D721Med (cell line): ENCODE measurements at regions not wholly inside any gene's neighbourhood (a gene's known extent, or its start where the extent isn't known, plus 50 kb on each side); places are given as distances from the start of the nearest gene placed in this dataset.
"Not testable (repeated sequence)": the region's sequence is repeated elsewhere in the genome, so short reads cannot be mapped to it uniquely, and the experiment has no call there.

Experiments
- DNase-seq: peaks from one replicate; pipeline ENCODE4 v3.0.0; 2011; ENCODE audit warnings: low spot score; ENCODE audit not compliant: insufficient read length
- FAIRE-seq: peaks from 2 replicates; lab custom pipeline; 2011; peaks lifted over from hg19 to GRCh38; lab: Jason Lieb, UNC
- TF ChIP-seq, protein P1 (sequence below): IDR thresholded peaks from 2 replicates; pipeline ENCODE4 v1.5.1; 2012; ENCODE audit warnings: mild to moderate bottlenecking, control low read depth; ENCODE audit not compliant: insufficient read depth; ENCODE audit errors: missing control alignments

DNA sequence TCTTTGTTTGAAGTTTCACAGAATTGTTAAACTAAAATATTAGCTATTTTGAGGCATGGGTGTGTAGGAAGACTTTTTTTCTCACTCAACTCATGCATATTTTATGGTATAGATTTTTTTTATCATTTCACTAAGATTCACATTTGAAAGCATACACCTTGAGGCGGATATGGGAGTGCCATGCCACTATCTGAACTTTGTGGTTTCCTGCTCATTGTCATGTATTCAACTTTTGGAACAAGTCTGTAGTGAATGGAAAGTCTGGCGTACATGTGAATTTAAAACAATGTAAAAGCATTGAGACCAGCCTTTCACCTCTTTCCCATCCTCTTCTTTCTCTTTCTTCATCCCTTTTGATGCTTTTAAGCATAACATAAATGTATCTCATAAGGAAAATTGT is 147.9 kb downstream of the TPBG start:
- TF ChIP-seq, protein P1, sequence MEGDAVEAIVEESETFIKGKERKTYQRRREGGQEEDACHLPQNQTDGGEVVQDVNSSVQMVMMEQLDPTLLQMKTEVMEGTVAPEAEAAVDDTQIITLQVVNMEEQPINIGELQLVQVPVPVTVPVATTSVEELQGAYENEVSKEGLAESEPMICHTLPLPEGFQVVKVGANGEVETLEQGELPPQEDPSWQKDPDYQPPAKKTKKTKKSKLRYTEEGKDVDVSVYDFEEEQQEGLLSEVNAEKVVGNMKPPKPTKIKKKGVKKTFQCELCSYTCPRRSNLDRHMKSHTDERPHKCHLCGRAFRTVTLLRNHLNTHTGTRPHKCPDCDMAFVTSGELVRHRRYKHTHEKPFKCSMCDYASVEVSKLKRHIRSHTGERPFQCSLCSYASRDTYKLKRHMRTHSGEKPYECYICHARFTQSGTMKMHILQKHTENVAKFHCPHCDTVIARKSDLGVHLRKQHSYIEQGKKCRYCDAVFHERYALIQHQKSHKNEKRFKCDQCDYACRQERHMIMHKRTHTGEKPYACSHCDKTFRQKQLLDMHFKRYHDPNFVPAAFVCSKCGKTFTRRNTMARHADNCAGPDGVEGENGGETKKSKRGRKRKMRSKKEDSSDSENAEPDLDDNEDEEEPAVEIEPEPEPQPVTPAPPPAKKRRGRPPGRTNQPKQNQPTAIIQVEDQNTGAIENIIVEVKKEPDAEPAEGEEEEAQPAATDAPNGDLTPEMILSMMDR = no peak
- DNase-seq (no peak), FAIRE-seq (no peak)

DNA sequence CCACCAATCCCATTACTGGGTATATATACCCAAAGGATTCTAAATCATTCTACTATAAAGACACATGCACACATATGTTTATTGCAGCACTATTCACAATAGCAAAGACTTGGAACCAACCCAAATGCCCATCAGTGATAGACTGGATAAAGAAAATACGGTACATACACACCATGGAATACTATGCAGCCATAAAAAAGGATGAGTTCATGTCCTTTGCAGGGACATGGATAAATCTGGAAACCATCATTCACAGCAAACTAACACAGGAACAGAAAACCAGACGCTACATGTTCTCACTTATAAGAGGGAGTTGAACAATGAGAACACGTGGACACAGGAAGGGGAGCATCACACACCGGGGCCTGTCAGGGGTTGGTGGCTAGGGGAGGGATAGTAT is 154.3 kb downstream of the TPBG start:
- FAIRE-seq, DNase-seq: not testable (repeated sequence)

DNA sequence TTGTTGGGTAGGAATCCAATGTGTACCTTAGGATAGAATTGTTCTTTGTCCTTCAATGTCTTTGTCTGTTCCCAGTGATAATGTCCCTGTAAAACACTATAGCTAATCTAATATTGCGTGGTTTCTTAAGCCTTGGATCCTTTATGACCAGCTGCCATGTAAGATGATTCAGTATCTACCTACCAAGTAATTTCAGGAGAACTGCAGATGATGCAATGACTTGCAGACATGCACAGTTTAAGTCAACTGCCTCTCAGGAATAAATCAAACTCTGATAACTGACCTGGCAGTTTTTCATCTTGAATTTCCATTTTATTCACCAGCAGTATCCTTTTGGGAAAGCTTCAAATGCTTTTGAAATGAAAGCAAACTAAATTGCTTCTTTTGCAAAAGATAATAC is 157.8 kb downstream of the TPBG start:
- DNase-seq (no peak), FAIRE-seq (no peak)
- TF ChIP-seq, protein P1 = no peak

DNA sequence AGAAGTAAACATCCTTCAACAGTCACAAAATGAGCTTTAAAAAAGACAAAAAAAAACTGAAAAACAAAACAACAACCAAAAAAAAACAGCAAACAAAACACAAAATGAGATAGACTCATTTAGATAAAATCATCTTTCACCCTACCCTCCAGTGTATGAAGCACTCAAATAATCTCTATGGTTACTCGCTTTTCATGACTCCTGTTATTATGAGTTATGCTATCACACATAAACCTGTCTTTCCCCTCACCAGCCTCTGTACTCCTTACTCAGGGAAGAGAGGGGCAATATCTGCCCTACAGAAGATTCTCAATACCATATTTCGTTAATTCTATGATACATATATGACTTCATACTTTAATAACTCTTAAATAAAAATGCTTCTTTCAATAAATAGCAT is 158.2 kb downstream of the TPBG start:
- TF ChIP-seq, protein P1 = no peak
- FAIRE-seq = no peak
- no peak for DNase-seq

DNA sequence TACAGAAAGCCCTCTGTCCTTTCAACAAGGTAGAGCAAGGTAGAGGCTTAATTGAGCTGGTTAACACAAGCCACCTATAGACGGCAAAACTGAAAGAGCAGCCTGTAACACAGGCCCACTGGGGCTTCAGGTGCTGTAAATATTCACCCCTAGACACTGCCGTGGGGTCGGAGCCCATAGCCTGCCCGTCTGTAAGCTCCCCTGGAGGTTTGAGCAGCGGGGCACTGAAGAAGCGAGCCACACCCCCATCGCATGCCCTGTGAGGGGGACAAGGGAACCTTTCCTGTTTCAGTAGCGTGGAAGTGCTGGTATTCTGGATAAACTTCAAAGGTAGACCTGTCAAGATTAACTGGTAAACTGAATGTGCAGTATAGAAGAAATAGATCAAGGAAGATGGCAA is 160.4 kb downstream of the TPBG start:
- DNase-seq = no peak
- FAIRE-seq = no peak
- TF ChIP-seq, protein P1 = no peak

DNA sequence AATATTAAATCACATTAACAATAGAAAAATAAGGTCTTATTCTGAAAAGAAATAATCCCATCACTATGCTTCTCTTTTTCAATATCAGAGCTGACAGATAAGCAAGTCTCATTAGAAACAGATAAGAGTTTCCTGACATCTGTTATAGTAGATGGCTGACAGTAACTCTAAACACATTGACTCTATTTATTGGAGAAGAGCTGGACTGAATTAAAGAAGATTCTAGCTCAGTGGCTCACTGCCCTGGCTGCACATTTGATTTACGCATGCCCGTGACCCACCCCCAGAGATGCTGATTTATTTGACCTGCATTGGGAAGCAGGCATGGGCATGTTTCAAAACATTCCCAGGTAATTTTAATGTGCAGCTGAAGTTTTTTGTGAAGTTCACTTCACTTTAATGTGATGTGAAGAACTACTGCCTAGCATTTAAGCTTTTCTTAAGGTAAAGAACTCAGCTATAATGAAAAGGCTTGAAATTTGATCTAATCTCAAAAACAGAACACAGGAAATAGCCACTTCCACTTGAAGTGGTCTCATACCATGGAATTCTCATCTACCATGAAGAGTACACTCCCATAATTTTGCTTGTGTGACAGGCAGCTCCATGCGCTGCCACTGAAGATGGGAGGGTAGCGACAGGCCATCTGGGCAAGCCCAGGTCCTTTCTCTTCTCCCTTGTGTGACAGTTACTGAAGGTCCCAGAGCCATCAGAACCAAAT is 162.3 kb downstream of the TPBG start:
- DNase-seq (no peak), FAIRE-seq (no peak)
- TF ChIP-seq, protein P1 = no peak

DNA sequence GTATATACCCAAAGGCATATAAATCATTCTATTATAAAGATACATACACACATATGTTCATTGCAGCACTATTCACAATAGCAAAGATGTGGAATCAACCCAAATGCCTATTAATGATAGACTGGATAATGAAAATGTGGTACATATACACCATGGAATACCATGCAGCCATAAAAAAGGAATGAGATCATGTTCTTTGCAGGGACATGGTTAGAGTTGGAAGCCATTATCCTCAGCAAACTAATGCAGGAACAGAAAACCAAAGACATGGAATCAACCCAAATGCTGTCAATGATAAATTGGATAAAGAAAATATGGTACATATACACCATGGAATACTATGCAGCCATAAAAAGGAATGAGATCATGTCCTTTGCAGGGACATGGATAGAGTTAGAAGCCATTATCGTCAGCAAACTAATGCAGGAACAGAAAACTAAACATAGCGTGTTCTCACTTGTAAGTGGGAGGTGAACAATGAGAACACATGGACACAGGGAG is 166.4 kb downstream of the TPBG start:
- DNase-seq, FAIRE-seq: not testable (repeated sequence)

DNA sequence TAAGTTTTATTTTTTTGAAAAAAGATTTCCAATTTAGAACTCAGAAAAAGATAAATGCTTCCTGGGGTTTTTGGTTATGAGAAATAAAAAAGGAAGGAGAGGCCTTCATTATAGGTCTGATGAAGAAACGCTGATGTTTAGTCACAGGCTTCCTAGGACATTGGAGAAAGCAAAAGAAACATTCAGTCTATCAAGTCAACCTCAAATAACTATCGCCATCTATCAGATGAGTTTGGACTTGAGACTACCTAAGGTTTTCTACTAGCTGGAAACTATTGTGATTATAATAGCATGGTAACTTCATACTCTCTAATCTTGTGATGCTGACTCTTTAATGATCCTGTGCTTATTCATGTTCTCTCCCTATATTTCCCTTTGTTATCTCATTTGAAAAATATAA is 171.3 kb downstream of the TPBG start:
- TF ChIP-seq, protein P1 = no peak
- FAIRE-seq (no peak), DNase-seq (no peak)

DNA sequence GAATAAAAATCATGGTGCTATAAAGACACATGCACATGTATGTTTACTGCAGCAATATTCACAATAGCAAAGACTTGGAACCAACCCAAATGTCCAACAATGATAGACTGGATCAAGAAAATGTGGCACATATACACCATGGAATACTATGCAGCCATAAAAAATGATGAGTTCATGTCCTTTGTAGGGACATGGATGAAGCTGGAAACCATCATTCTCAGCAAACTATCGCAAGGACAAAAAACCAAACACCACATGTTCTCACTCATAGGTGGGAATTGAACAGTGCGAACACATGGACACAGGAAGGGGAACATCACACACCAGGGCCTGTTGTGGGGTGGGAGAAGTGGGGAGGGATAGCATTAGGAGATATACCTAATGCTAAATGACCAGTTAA is 185.9 kb downstream of the TPBG start:
- FAIRE-seq, DNase-seq: not testable (repeated sequence)

DNA sequence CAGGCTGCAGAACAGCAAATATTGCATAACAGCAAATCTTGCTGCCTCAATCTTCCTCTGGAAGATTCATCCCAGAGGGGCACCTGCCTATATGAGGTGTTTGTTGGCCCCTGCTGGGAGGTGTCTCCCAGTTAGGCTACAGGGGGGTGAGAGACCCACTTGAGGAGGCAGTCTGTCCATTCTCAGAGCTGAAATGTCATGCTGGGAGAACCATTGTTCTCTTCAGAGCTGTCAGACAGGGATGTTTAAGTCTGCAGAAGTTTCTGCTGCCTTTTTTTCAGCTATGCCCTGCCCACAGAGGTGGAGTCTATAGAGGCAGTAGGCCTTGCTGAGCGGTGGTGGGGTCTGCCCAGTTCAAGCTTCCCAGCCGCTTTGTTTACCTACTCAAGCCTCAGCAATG is 187.7 kb downstream of the TPBG start:
- FAIRE-seq, DNase-seq: not testable (repeated sequence)
